Sciatic nerve (tissue), 2 donors: ENCODE measurements at regions not wholly inside any gene's neighbourhood (a gene's known extent, or its start where the extent isn't known, plus 50 kb on each side); places are given as distances from the start of the nearest gene placed in this dataset.

ENCODE experiments used
- ATAC-seq: fragments of 200-7000 bp; cut with Tn5 transposase; one replicate; pipeline ENCODE4 v1.9.1; 2020; ENCODE audit warnings: mild to moderate bottlenecking, moderate library complexity
- DNase-seq: peaks from one replicate; pipeline ENCODE4 v3.0.0-alpha.2; 2020; ENCODE audit warnings: low spot score
- intact Hi-C: fragments of 100-400 bp; cut with DNase I; formaldehyde crosslinking; loops from one replicate; pipeline ENCODE4 v1.14.2; 2022
- donor health status: DM: no; HTN: no; CAD: no.
- donor health status: DM: no; HTN: no; CAD: no.

- ATAC-seq, result no peak
- intact Hi-C loops, result no loop called here
- no peak for DNase-seq
These were observed 231.1 kb downstream of the SOX9 start for GRCh38 chr17:72351884-72352346.

DNA sequence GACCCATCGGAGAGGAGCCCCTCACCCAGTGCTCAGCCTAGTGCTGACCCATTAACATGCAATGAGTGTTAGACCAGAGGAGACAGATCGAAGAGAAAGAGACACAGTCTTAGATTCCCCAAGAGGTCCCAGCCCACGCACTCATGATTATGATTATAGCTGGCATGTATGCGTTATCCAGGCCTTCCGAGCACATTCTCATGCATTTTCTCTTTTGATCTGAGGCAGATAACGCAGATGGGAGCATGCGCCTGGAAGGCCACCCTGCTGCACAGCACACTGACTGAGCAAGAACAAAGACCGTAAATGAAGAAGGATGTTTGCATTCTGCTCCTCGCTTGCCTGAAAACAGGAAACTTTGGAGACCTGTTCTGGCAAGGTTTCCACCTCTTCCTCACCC lies 232.7 kb downstream of the SOX9 start:
- intact Hi-C loops, result no loop called here
- DNase-seq, result no peak
- ATAC-seq, result peak; percentile 21

DNA sequence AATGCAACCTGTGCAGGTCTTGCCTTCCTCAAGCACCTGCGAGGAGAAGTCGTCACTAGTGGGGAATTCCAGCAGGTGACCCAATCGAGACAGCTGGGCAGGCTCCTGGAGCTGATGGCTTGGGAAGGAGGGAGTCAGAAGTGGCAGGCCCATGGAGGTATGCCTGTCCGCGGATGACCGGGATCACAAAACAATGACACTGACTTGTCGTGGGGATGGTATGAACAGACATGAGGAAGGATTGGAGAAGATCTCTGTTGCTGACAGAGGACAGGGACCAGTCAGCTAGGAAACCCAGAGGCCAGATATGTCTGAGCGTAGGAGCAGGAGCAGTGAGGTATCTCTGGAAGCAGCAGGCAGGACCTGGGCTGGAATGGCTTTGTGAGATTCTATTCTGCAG lies 233.3 kb downstream of the SOX9 start:
- ATAC-seq, result no peak
- no peak for DNase-seq
- intact Hi-C loops, result no loop called here

DNA sequence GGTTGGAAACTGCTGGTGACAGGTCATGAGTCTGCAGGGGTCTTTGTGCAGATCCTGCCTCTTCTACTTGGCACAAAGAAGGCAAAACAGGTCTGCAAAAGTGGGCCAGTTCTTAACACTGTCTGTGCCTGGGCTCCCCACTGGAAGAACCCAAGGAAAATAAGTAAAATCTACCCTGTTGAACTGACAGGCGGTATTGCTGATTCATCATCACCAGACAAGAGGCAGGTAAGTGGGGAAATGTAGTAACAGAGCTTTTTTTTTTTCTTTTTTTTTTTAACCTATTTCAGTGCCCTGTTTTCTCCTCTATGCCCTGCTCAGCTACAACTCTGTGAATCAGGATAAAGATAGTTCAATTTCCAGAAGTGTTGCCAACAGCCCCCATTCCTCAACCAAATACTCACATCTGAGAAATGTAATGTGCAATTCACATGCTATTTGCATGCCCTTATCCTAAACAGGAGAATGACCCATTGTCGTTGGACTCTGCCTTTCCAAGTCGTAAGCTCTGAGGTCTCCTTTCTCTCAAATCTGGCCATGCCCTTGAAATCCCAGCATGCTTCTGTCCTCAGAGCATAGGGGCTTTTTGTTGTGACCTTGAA lies 237.0 kb downstream of the SOX9 start:
- intact Hi-C loops, result no loop called here
- ATAC-seq (no peak), DNase-seq (no peak)

GRCh38 chr17:72358465-72358864 lies 237.6 kb downstream of the SOX9 start:
- intact Hi-C loops, result no loop called here
- ATAC-seq (no peak), DNase-seq (no peak)

DNA sequence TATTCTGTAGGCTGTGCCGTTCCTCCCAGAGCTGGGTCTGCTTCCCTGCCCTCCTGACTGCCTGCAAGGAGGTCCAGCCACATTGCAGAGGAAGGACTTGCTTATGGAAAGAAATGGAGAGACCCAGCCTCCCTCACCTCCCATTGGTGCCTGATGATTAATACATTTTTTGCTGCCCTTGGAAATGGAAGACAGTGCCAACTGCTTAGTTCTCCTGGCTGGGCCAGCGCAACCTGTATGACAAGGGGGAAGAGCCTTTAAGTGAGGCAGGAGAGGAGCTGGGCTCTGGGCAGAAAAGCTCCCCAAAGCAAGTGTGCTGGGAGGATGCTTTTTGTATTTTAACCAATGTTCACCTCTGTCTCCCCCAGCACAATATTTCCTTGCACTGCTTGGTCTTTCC lies 238.5 kb downstream of the SOX9 start:
- intact Hi-C loops, result no loop called here
- DNase-seq, result no peak
- no peak for ATAC-seq

- intact Hi-C loops, result no loop called here
- DNase-seq (no peak), ATAC-seq (no peak)
These were observed 239.0 kb downstream of the SOX9 start for GRCh38 chr17:72359811-72360210.

- DNase-seq (no peak), ATAC-seq (no peak)
These were observed 239.6 kb downstream of the SOX9 start for GRCh38 chr17:72360386-72360940.

GRCh38 chr17:72361892-72362291 lies 241.1 kb downstream of the SOX9 start:
- ATAC-seq, result no peak
- no peak for DNase-seq
- intact Hi-C loops, result no loop called here

More at GRCh38 chr17:72360386-72360940, 239.6 kb downstream of the SOX9 start:
- intact Hi-C loops, result no loop called here

DNA sequence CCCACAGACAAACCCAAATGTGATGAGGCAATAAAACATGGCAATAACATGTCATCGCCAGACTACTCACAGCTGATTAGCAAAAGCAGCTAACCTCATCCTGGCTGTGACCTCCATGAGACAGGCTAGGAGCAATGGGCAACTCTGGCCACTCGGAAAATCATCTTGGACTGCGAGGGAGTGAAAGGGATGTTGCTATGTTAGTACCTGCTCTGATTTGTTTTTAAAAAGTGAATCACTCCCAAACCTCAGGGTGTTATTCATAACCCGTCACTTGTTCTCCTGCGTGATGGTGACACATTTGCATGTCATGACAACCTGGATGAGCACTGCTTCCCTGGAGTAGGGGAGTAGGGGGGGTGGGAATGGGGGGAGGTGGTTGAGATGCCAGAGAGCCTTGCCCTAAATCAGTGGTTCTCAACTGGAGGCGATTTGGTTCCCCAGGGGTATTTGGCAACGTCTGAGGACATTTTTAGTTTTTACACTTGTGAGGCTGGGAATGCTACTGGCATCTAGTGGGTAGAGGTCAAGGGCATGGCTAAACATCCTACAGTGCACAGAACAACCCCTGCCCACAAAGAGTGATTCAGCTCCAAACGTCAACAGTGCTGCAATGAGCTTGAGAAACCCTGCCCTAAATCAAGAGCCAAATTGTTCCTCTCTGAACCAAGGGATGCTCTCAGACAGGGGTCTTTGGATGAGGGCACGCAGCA lies 241.7 kb downstream of the SOX9 start:
- no peak for DNase-seq
- intact Hi-C loops, result no loop called here
- ATAC-seq, result peak; percentile 37

GRCh38 chr17:72363089-72363610 lies 242.3 kb downstream of the SOX9 start:
- ATAC-seq (peak; percentile 41), DNase-seq (no peak)
- intact Hi-C loops, result no loop called here

- intact Hi-C loops, result no loop called here
- ATAC-seq, result no peak
These were observed 245.1 kb downstream of the SOX9 start for GRCh38 chr17:72365857-72366414.

GRCh38 chr17:72366626-72367025 lies 245.8 kb downstream of the SOX9 start:
- intact Hi-C loops, result no loop called here
- DNase-seq, result no peak
- ATAC-seq, result no peak

More at GRCh38 chr17:72365857-72366414, 245.1 kb downstream of the SOX9 start:
- no peak for DNase-seq

- intact Hi-C loops, result no loop called here
- no peak for ATAC-seq
- DNase-seq, result no peak
These were observed 247.4 kb downstream of the SOX9 start for GRCh38 chr17:72368191-72368590.

DNA sequence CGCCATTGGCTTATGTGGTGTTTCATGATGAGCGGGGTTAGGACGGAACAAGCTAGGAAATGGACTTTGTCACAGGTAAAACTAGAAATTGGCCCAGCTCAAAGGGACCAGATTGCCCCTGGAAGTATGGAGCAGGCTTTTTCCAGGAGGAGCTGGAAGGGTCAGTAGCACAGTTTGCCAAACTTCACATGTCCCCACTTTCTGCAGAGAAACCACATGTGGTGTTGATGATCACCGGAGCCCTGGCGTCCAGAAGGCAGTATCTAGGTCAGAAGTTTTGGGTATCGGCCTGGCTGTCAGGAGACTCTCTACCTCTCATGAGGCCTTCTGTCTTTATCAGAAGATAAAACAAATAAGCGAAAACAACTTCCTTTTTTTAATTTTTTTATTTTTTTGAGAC lies 248.5 kb downstream of the SOX9 start:
- ATAC-seq, result no peak
- intact Hi-C loops, result no loop called here
- no peak for DNase-seq

DNA sequence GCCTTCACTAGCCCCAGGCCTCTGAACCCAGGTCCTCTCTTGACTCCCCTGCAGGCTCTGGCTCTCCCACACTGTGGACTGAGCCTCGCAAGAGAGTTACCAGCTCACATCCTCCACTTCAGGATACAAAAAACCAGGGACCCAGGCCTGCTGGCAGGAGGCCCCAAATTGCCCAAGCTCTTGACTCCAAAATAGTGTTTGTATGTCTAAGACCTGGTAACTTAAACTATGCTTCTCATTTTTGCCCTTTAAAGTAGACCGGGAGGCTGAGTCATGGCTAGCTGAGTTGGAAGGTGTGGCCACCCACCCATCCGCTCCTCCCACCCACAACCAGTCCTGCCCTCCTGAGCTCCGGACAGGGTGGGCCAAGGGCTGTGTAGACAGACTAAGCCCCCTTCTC lies 250.0 kb downstream of the SOX9 start:
- no peak for ATAC-seq
- DNase-seq, result no peak
- intact Hi-C loops, result no loop called here

GRCh38 chr17:72372185-72372584 lies 251.4 kb downstream of the SOX9 start:
- ATAC-seq (no peak), DNase-seq (no peak)

DNA sequence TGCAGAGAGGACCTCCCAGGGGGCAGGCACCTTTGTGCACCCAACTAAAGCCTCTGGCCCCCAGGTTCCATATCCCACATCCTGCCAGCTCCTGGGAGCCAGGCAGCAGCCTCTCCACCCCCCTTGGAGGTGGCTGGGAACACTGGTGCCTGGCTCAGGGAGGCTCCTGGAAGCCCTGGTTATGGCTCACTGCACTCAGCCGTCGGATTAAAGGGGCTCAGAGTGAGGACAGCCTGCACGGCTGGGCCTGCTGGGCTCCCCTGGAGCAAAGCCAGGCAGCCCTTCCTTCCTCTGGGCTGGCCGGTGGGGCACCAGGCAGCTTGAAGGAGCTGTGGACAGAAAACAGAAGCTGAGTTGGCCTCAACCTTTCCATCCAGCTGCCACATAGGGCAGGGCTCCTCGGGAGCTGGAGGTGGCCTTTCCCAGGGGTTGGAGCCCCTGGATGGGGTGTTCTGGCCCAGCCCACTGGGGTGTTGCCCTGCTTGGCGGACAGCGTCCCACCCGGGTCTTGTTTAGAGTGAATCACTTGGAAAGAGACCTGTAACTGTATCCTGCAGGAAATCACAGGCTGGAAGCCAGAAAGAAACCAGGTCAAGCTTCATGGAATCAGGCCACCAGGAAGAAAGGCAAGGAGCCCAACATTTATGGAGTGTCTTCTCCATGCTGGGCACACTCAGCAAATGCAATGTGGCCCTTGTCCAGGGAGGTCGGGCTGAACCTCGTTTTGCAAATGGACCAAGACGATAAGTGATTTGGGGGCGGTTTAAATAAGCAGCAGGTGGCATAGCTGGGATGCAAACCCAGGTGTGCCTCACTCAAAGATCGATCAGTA lies 253.3 kb downstream of the SOX9 start:
- ATAC-seq, result no peak
- intact Hi-C loops, result no loop called here
- DNase-seq, result no peak

More at GRCh38 chr17:72372185-72372584, 251.4 kb downstream of the SOX9 start:
- intact Hi-C loops, result no loop called here
